ENCODE measurements at regions not wholly inside any gene's neighbourhood (a gene's known extent, or its start where the extent isn't known, plus 50 kb on each side); places are given as distances from the start of the nearest gene placed in this dataset.

GRCh38 chr2:67970071-67970470, 92.7 kb downstream of the C1D start:
- TF ChIP-seq ZFX (IDR thresholded peaks at IDR 0.05; ENCODE audit: borderline replicate concordance) = no peak
- no peak for TF ChIP-seq CTCF (IDR thresholded peaks at IDR 0.05)
- H3K27ac ChIP-seq = no peak overlapping the region

DNA sequence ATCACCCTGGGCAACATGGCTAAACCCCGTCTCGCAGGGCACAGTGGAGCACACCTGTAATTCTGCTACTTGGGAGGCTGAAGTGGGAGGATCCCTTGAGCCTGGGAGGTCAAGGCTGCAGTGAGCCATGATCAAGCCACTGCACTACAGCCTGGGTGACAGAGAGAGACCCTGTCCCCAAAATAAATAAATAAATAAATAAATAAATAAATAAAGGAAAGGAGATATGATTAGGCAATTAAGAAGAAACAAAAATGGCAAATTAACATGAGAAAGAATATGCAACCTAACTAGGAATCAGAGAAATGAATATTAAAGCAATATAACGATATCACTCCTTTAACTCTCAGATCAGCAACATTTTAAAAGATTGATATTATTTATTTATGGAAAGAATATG, 92.3 kb downstream of the C1D start:
- no peak for TF ChIP-seq ZFX (IDR thresholded peaks at IDR 0.05; ENCODE audit: borderline replicate concordance)
- TF ChIP-seq CTCF (IDR thresholded peaks at IDR 0.05) = no peak
- no peak overlapping the region for H3K27ac ChIP-seq

DNA sequence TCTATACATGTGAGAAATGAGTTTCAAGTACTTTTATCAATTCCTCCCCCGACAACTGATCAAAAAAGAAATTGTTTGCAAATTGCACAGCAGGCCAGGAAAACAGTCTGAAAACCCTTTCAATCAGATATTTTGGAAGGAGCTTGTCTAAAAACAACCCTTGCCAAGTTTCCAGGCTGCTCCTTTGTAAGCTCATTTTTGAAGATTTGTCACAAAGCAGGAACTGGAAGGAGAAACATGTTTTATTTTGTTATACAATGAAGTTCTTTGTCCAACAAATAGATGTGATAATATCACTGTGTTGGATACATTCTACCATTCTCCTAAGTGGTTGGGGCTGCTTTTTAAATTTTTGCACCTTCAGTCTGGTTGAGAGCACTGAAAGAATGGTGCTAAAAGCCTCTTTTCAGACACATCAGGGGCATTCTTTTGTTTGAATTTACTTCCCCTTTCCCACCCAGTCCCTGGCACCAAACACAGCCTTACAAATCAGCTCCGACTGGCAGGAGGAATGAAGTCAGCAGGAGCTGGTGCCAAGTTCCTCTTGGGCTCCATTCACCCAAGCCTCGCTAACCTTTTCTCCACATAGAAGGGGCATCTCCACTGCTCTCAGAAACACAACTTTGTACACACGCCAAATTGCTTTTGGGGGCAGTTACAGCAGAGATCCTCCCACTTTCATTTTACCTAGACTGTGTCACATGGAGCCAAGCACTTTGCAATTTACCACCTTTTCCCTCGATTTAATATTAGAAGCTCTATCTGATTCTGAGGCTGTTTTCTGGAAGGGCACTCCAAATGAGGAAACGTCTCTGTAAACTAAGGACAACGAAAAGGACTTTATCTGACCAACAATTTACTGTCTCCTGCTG, 88.0 kb downstream of the C1D start:
- no peak overlapping the region for H3K27ac ChIP-seq
- no peak for TF ChIP-seq CTCF (IDR thresholded peaks at IDR 0.05)
- TF ChIP-seq ZFX (IDR thresholded peaks at IDR 0.05; ENCODE audit: borderline replicate concordance) = no peak

- no peak for TF ChIP-seq CTCF (IDR thresholded peaks at IDR 0.05)
- no peak for TF ChIP-seq ZFX (IDR thresholded peaks at IDR 0.05; ENCODE audit: borderline replicate concordance)
- H3K27ac ChIP-seq = no peak overlapping the region
Measured at GRCh38 chr2:67977464-67977863, 85.3 kb downstream of the C1D start.

- TF ChIP-seq CTCF (IDR thresholded peaks at IDR 0.05) = no peak
- no peak for TF ChIP-seq ZFX (IDR thresholded peaks at IDR 0.05; ENCODE audit: borderline replicate concordance)
- no peak overlapping the region for H3K27ac ChIP-seq
Measured at GRCh38 chr2:67982956-67983355, 79.8 kb downstream of the C1D start.

DNA sequence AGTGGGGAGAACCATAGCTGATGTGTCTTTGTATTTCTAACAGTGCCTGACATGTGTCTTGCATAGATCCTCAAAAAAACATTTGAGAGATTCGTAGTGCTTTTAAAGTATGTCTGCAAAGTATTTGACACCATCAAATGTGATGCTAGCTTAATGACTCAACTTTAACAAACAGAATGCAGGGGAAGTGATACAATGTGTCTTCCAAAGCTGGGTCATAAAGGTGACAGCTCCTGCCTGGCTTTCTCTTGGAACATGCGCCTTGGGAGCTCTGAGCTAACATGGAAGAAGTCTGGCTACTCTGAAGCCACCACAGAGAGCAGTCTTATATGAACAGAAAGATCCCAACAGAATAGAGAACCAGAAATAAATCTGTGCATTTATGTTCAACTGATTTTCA, 78.2 kb downstream of the C1D start:
- no peak overlapping the region for H3K27ac ChIP-seq

More for the DNA sequence above, 78.2 kb downstream of the C1D start:
- no peak for TF ChIP-seq ZFX (IDR thresholded peaks at IDR 0.05; ENCODE audit: borderline replicate concordance)
- no peak for TF ChIP-seq CTCF (IDR thresholded peaks at IDR 0.05)

Measured in 22Rv1 (cell line).